HepG2 (cell line): ENCODE measurements at regions not wholly inside any gene's neighbourhood (a gene's known extent, or its start where the extent isn't known, plus 50 kb on each side); places are given as distances from the start of the nearest gene placed in this dataset.

Experiments used
- ATAC-seq: fragments of 200-7000 bp; cut with Tn5 transposase; 3 replicates; pipeline ENCODE4 v1.9.1; 2020; ENCODE audit warnings: mild to moderate bottlenecking, moderate library complexity
- BruUV-seq: library from RNA; stranded (reverse); fragments of 400-500 nt; replicated peaks from 2 replicates; lab custom pipeline; 2021; lab: Mats Ljungman, UMichigan
- CTCF ChIA-PET: fragments of 300-600 bp; formaldehyde crosslinking; extraction: SDS; loops from one replicate; lab custom pipeline; 2021; ENCODE audit warnings: low total read pairs, inconsistent platforms, low intra/inter-chr PET ratio; lab: Yijun Ruan, JAX
- POLR2A ChIA-PET: fragments of 350-600 bp; sonication (Branson Sonifier 250); formaldehyde crosslinking; loops from one replicate; lab custom pipeline; 2020; ENCODE audit warnings: antibody characterized with exemption, inconsistent platforms; lab: Yijun Ruan, JAX
- DNase-seq: peaks from one replicate; pipeline ENCODE4 v3.0.0-alpha.2; 2015; ENCODE audit warnings: low spot score
- FAIRE-seq: peaks from 3 replicates; lab custom pipeline; 2011; peaks lifted over from hg19 to GRCh38; lab: Jason Lieb, UNC
- H2AFZ ChIP-seq: one replicate; pipeline ENCODE4 v1.6.1; 2011; ENCODE audit warnings: low read length, inconsistent platforms
- H3K27ac ChIP-seq: fragments of 300-600 bp; 3 replicates; pipeline ENCODE4 v1.8.0; 2011; ENCODE audit warnings: mixed run types, mild to moderate bottlenecking, mixed read lengths, low read length, inconsistent platforms; ENCODE audit not compliant: insufficient read depth; ENCODE audit errors: extremely low read length
- H3K27me3 ChIP-seq, 2 experiments: fragments of 200-600 bp in 1 of 2; 2 replicates in 1 of 2; 3 replicates in 1 of 2; pipeline versions ENCODE4 v1.6.0 to v1.8.0; 2011; ENCODE audit warnings: low read length in 2 of 2, mild to moderate bottlenecking in 2 of 2, moderate library complexity in 2 of 2, inconsistent platforms in 1 of 2; ENCODE audit not compliant: insufficient read depth in 2 of 2, control insufficient read depth in 1 of 2
- H3K36me3 ChIP-seq, 2 experiments: fragments of 200-600 bp in 1 of 2; replicated peaks in 1 of 2; 2 replicates in 1 of 2; 3 replicates in 1 of 2; pipeline versions ENCODE4 v1.5.1 to v1.8.0; 2011; ENCODE audit warnings: low read length in 2 of 2, inconsistent platforms in 1 of 2; ENCODE audit not compliant: insufficient read depth in 2 of 2, control insufficient read depth in 1 of 2
- H3K4me1 ChIP-seq: 2 replicates; pipeline ENCODE4 v1.5.1; 2012; ENCODE audit warnings: low read length, inconsistent platforms; ENCODE audit not compliant: insufficient read depth
- H3K4me2 ChIP-seq: 2 replicates; pipeline ENCODE4 v1.6.0; 2011; ENCODE audit warnings: low read depth, low read length, inconsistent platforms
- H3K4me3 ChIP-seq, 3 experiments: fragments of 200-600 bp in 1 of 3; sonication (generic), shearing (Covaris generic) in 1 of 3; replicated peaks in 1 of 3; 2 replicates each; pipeline ENCODE4 v1.5.1; 2011 to 2016; ENCODE audit warnings: low read length in 3 of 3, inconsistent platforms in 2 of 3, low read depth in 2 of 3, mild to moderate bottlenecking in 2 of 3, control low read depth in 1 of 3, mixed read lengths in 1 of 3; ENCODE audit not compliant: insufficient read depth in 1 of 3
- H3K79me2 ChIP-seq: one replicate; pipeline ENCODE4 v1.6.1; 2011; ENCODE audit warnings: low read length, inconsistent platforms; ENCODE audit not compliant: insufficient read depth
- H3K9ac ChIP-seq: 2 replicates; pipeline ENCODE4 v1.6.0; 2011; ENCODE audit warnings: mild to moderate bottlenecking, low read depth, low read length, inconsistent platforms; ENCODE audit not compliant: insufficient read depth
- H3K9me3 ChIP-seq: 2 replicates; pipeline ENCODE4 v1.5.1; 2012; ENCODE audit warnings: mild to moderate bottlenecking, low read length
- H4K20me1 ChIP-seq: 2 replicates; pipeline ENCODE4 v1.6.0; 2011; ENCODE audit warnings: inconsistent platforms, mild to moderate bottlenecking, low read length, moderate library complexity; ENCODE audit not compliant: insufficient read depth
- CCDC6 ChIP-seq: sonication (generic); formaldehyde crosslinking; IDR thresholded peaks from 2 replicates; pipeline ENCODE4 v1.8.1; 2022; ENCODE audit warnings: mild to moderate bottlenecking, missing genetic modification reagents, moderate library complexity
- MTA3 ChIP-seq: sonication (generic); formaldehyde crosslinking; IDR thresholded peaks from 2 replicates; pipeline ENCODE4 v1.4.0; 2020; ENCODE audit warnings: missing genetic modification reagents
- SOX6 ChIP-seq, 2 experiments: fragments of 450-650 bp in 1 of 2; sonication (generic) in 1 of 2; formaldehyde crosslinking in 1 of 2; IDR thresholded peaks; 2 replicates each; pipeline versions ENCODE4 v1.4.0 to v1.6.1; 2017 to 2020; ENCODE audit warnings: antibody characterized with exemption in 1 of 2, mild to moderate bottlenecking in 1 of 2, missing genetic modification reagents in 1 of 2
- STAT6 ChIP-seq: sonication (generic); formaldehyde crosslinking; IDR thresholded peaks from 2 replicates; pipeline ENCODE4 v1.4.0; 2020; ENCODE audit warnings: missing genetic modification reagents, mild to moderate bottlenecking, borderline replicate concordance
- ZNF280B ChIP-seq: sonication (generic); formaldehyde crosslinking; IDR thresholded peaks from 2 replicates; pipeline ENCODE4 v1.5.0; 2020; ENCODE audit warnings: missing genetic modification reagents, mild to moderate bottlenecking, borderline replicate concordance
- ZNF350 ChIP-seq: sonication (generic); formaldehyde crosslinking; IDR thresholded peaks from 2 replicates; pipeline ENCODE4 v1.4.0; 2020; ENCODE audit warnings: mild to moderate bottlenecking, low read depth, missing genetic modification reagents, borderline replicate concordance
- ZNF484 ChIP-seq: sonication (generic); formaldehyde crosslinking; IDR thresholded peaks from 2 replicates; pipeline ENCODE4 v1.5.1; 2020; ENCODE audit warnings: mild to moderate bottlenecking, low read depth, missing genetic modification reagents, borderline replicate concordance
- ZNF704 ChIP-seq: sonication (generic); formaldehyde crosslinking; IDR thresholded peaks from 2 replicates; pipeline ENCODE4 v1.8.1; 2023; ENCODE audit warnings: mild to moderate bottlenecking, inconsistent platforms, moderate library complexity, missing genetic modification reagents, borderline replicate concordance
- WGBS: methylation state at CpG from one replicate; pipeline ENCODE4 v1.1.6; 2017; ENCODE audit warnings: low lambda C conversion rate; 5-methylcytosine and 5-hydroxymethylcytosine counted together
- in situ Hi-C: cut with HindIII; loops from 2 replicates; pipeline ENCODE4 v1.10.0; 2017; ENCODE audit warnings: low pct_unique_long_range_greater_than_20kb; ENCODE audit not compliant: extremely low pct_ligation_motif_present
- intact Hi-C: fragments of 100-400 bp; cut with micrococcal nuclease; formaldehyde crosslinking; loops from one replicate; pipeline ENCODE4 v1.10.0; 2022; ENCODE audit not compliant: unreplicated experiment

- no peak for TF ChIP-seq CCDC6 (CRISPR knock-in tag)
- no peak for TF ChIP-seq MTA3 (CRISPR knock-in tag)
These were observed 382.5 kb downstream of the CAAP1 start (continued) for GRCh38 chr9:26510137-26510536.

- no peaks in the 10 kb centered on the region for H3K36me3 ChIP-seq
- no peak overlapping the region for H2AFZ ChIP-seq
- FAIRE-seq, result no peak
- no peak overlapping the region for H3K9ac ChIP-seq
- no peak for ATAC-seq
- TF ChIP-seq STAT6 (no peak), ZNF350 (CRISPR knock-in tag) (no peak), SOX6 (IDR thresholded peaks at IDR 0.05) (no peak), SOX6 (CRISPR knock-in tag; IDR thresholded peaks at IDR 0.05) (no peak), ZNF484 (CRISPR knock-in tag) (no peak), ZNF704 (CRISPR knock-in tag) (no peak), ZNF280B (no peak)
- intact Hi-C loops, result no loop called here
- DNase-seq, result no peak
- H3K4me1 ChIP-seq, result no peaks in the 10 kb centered on the region
- H4K20me1 ChIP-seq, result no peaks in the 10 kb centered on the region
- no peak overlapping the region for H3K27ac ChIP-seq
- 1% methylated on average over 3 of the region's 3 CpGs for WGBS
- no peaks in the 10 kb centered on the region for H3K79me2 ChIP-seq
- no peaks in the 10 kb centered on the region for H3K27me3 ChIP-seq
- in situ Hi-C loops, result no loop called here
- ChIA-PET CTCF (no interaction called here), POLR2A (no interaction called here)
- no peak overlapping the region for H3K4me3 ChIP-seq
- no peak overlapping the region for H3K4me2 ChIP-seq
- no peaks in the 10 kb centered on the region for H3K9me3 ChIP-seq
- BruUV-seq, result no TSS peak
These were observed 383.7 kb downstream of the CAAP1 start for GRCh38 chr9:26508897-26509296.
